ENCODE measurements at regions not wholly inside any gene's neighbourhood (a gene's known extent, or its start where the extent isn't known, plus 50 kb on each side); places are given as distances from the start of the nearest gene placed in this dataset.

DNA sequence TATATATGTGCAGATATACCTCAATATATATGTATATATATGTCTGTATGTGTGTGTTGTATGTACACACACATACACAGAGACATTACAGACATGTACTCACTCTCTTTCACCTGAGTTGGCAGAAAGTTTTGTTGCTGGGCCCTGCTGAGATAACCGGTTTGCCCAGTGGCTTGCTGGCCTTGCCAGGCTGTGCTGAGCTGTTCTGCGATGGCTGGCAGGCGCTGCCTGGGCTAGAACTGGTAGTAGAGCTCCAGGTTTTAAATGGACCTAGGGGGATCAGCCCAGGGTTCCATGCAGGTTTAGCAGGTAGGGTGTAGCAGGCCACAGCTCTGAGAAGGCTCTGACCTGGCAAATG lies 394.3 kb downstream of the GADD45G start:
- H3K9me3 ChIP-seq (ENCODE audit: control insufficient read depth, insufficient read depth, low read depth, low read length), result no peaks in the 10 kb centered on the region
- no peaks in the 10 kb centered on the region for H3K36me3 ChIP-seq (ENCODE audit: control insufficient read depth, insufficient read depth, low read length)
- H3K27ac ChIP-seq (ENCODE audit: low read depth, low read length), result no peak overlapping the region
- H3K4me3 ChIP-seq (ENCODE audit: low read depth, low read length), result no peak overlapping the region
- peaks cover 35% of the 10 kb centered on the region for H3K4me1 ChIP-seq (ENCODE audit: control insufficient read depth, insufficient read depth, low read length)
- no peaks in the 10 kb centered on the region for H3K27me3 ChIP-seq (ENCODE audit: control insufficient read depth, insufficient read depth, low read length)
- H3K9ac ChIP-seq (ENCODE audit: low read length), result no peak overlapping the region

DNA sequence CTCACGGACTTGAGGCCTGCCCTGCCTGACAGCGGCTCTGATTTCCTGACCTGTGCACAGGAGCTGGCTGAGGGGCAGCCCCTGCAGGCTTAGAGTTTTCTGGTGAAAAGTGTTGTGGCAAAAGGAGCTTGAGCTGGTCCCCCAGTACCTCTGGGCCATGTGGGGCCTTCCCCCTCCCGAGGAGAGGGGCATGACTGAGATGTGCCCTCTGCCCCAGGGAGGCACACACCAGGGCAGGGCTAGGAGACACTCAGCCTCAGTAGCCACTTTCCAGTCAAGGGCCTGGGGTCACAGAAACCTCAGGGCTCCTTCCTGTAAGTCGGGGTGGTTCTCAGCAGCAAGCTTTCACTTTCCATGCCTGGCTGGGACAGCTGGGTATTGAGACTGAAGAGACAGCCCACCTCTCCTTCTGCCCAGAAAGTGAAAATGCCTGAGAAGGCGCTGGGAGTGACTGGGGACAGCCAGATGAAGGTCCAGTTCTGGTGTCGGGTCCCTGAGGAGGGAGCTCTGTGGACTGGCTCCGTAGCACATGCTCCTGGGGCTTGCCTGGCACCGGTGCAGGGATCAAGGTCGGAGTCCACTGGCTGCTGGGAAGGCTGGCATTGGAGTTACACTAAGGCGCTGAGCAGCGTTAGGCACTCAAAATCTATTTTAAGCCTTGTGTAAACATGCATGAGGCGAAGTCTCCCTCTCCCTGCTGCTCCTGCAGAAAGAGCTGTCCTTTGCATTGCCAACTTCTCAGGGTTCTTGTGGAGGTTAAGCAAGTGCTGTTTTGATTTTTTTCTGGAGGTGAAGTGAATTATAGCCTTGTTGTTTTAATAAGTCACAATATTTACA lies 394.9 kb downstream of the GADD45G start:
- no peak overlapping the region for H3K27ac ChIP-seq (ENCODE audit: low read depth, low read length)
- H3K4me1 ChIP-seq (ENCODE audit: control insufficient read depth, insufficient read depth, low read length), result peaks cover 29% of the 10 kb centered on the region
- no peaks in the 10 kb centered on the region for H3K27me3 ChIP-seq (ENCODE audit: control insufficient read depth, insufficient read depth, low read length)
- no peaks in the 10 kb centered on the region for H3K36me3 ChIP-seq (ENCODE audit: control insufficient read depth, insufficient read depth, low read length)
- no peaks in the 10 kb centered on the region for H3K9me3 ChIP-seq (ENCODE audit: control insufficient read depth, insufficient read depth, low read depth, low read length)
- H3K4me3 ChIP-seq (ENCODE audit: low read depth, low read length), result no peak overlapping the region
- H3K9ac ChIP-seq (ENCODE audit: low read length), result no peak overlapping the region

- Histone ChIP-seq H3K9me3 (ENCODE audit: control insufficient read depth, insufficient read depth, low read depth, low read length) (peaks cover 4% of the 10 kb centered on the region; the same call in 1 of the 2 replicates), H3K27me3 (ENCODE audit: control insufficient read depth, insufficient read depth, low read length) (no peaks in the 10 kb centered on the region), H3K27ac (ENCODE audit: low read depth, low read length) (no peak overlapping the region), H3K4me3 (ENCODE audit: low read depth, low read length) (no peak overlapping the region), H3K9ac (ENCODE audit: low read length) (no peak overlapping the region), H3K36me3 (ENCODE audit: control insufficient read depth, insufficient read depth, low read length) (no peaks in the 10 kb centered on the region), H3K4me1 (ENCODE audit: control insufficient read depth, insufficient read depth, low read length) (peaks cover 18% of the 10 kb centered on the region)
Observed at GRCh38 chr9:90000925-90001324, 396.1 kb downstream of the GADD45G start.

- H3K4me3 ChIP-seq (ENCODE audit: low read depth, low read length), result no peak overlapping the region
- H3K27me3 ChIP-seq (ENCODE audit: control insufficient read depth, insufficient read depth, low read length), result no peaks in the 10 kb centered on the region
- no peak overlapping the region for H3K27ac ChIP-seq (ENCODE audit: low read depth, low read length)
- peaks cover 4% of the 10 kb centered on the region; the same call in 1 of the 2 replicates for H3K9me3 ChIP-seq (ENCODE audit: control insufficient read depth, insufficient read depth, low read depth, low read length)
- H3K9ac ChIP-seq (ENCODE audit: low read length), result no peak overlapping the region
- peaks cover 17% of the 10 kb centered on the region for H3K4me1 ChIP-seq (ENCODE audit: control insufficient read depth, insufficient read depth, low read length)
- no peaks in the 10 kb centered on the region for H3K36me3 ChIP-seq (ENCODE audit: control insufficient read depth, insufficient read depth, low read length)
Observed at GRCh38 chr9:90001747-90002146, 396.9 kb downstream of the GADD45G start.

DNA sequence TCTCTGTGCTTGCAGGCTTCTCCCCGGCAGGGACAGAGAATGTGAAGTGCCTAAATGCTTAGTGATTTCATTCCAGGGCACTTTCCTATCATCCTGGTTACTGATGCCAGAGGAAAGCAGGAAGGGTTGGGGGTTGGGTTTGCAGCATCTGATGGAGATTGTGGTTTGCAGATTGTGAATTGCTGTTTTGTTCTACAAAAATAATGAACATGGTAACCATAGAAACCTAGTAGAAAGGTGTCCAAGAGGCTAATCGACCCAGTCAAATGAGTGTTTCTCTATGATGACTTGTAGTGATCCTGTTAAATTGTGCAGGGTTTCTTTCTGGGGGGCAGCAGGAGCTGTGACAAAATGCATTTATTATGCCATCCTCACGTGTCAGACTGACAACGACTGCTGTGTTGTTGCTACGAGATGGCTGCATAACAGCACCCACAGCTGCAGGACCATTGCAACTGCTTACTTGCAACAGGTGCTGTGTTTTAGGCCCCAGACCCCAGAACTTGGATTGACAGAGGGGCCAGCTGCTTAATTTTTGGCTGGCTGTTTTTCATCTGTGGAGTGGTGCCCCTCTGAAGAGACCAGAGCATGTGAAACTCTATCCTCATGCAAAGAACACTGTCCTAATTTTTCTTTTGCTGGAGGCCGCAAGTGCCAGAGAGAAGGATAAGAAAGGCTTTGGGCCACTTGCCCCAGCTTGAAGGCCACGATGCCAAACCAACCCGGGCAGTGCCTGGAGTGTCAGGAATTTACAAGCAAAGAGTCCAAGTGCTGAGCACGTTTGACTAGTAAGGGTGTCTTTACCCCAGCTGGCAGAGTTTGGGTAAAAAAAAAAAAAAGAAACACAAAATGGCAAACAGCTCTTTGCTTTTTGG lies 397.8 kb downstream of the GADD45G start:
- Histone ChIP-seq H3K4me3 (ENCODE audit: low read depth, low read length) (no peak overlapping the region), H3K9me3 (ENCODE audit: control insufficient read depth, insufficient read depth, low read depth, low read length) (peaks cover 4% of the 10 kb centered on the region; the same call in 1 of the 2 replicates), H3K9ac (ENCODE audit: low read length) (no peak overlapping the region), H3K4me1 (ENCODE audit: control insufficient read depth, insufficient read depth, low read length) (peaks cover 22% of the 10 kb centered on the region), H3K27ac (ENCODE audit: low read depth, low read length) (no peak overlapping the region), H3K27me3 (ENCODE audit: control insufficient read depth, insufficient read depth, low read length) (no peaks in the 10 kb centered on the region), H3K36me3 (ENCODE audit: control insufficient read depth, insufficient read depth, low read length) (no peaks in the 10 kb centered on the region)

DNA sequence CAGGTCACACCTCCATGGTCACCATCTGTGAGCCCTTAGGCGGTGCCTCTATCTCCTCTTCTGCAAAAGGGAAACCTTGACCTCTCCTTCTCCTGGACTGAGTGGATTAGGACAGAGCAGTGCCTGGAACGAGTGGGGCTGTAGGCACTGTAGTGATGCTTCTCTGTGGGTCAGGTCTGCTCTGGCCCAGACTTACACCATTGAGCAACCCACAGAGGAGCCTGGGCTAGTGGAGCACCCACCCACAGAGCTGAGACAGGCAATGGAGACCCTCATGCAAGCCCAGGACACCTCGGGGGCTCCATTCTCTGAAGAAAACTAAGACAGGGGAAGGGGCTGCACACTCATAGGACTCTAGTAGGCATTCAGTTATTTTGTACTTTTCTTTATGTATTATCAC lies 400.6 kb downstream of the GADD45G start:
- peaks cover 21% of the 10 kb centered on the region for H3K4me1 ChIP-seq (ENCODE audit: control insufficient read depth, insufficient read depth, low read length)
- H3K27ac ChIP-seq (ENCODE audit: low read depth, low read length), result no peak overlapping the region
- no peak overlapping the region for H3K4me3 ChIP-seq (ENCODE audit: low read depth, low read length)
- no peaks in the 10 kb centered on the region for H3K36me3 ChIP-seq (ENCODE audit: control insufficient read depth, insufficient read depth, low read length)
- peaks cover 4% of the 10 kb centered on the region; the same call in 1 of the 2 replicates for H3K9me3 ChIP-seq (ENCODE audit: control insufficient read depth, insufficient read depth, low read depth, low read length)
- no peak overlapping the region for H3K9ac ChIP-seq (ENCODE audit: low read length)
- H3K27me3 ChIP-seq (ENCODE audit: control insufficient read depth, insufficient read depth, low read length), result no peaks in the 10 kb centered on the region

- Histone ChIP-seq H3K4me1 (ENCODE audit: control insufficient read depth, insufficient read depth, low read length) (peaks cover 13% of the 10 kb centered on the region), H3K9me3 (ENCODE audit: control insufficient read depth, insufficient read depth, low read depth, low read length) (peaks cover 6% of the 10 kb centered on the region), H3K4me3 (ENCODE audit: low read depth, low read length) (no peak overlapping the region), H3K27me3 (ENCODE audit: control insufficient read depth, insufficient read depth, low read length) (no peaks in the 10 kb centered on the region), H3K9ac (ENCODE audit: low read length) (no peak overlapping the region), H3K36me3 (ENCODE audit: control insufficient read depth, insufficient read depth, low read length) (no peaks in the 10 kb centered on the region), H3K27ac (ENCODE audit: low read depth, low read length) (no peak overlapping the region)
Observed at GRCh38 chr9:90007516-90008440, 403.0 kb downstream of the GADD45G start.

DNA sequence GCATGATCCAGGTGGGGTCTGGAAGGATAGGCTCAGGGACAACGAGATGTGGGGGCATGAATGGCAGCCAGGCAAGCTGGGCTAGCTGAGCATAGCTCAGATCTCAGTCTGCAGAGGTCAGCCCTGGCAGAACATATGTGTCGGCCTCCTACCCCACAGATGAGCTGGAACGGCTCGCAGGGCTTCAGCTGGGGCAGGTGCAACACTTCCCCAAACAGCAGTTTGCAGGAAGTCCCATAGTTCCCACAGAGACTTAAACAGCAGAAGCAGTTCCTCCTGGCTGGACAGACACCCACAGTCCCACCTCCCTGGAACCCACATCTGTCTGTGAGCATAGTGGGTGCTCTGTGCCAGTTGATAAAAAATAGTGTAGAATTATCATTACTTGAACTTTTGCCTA lies 404.6 kb downstream of the GADD45G start:
- Histone ChIP-seq H3K27ac (ENCODE audit: low read depth, low read length) (no peak overlapping the region), H3K9ac (ENCODE audit: low read length) (no peak overlapping the region), H3K4me3 (ENCODE audit: low read depth, low read length) (no peak overlapping the region), H3K4me1 (ENCODE audit: control insufficient read depth, insufficient read depth, low read length) (peaks cover 13% of the 10 kb centered on the region), H3K36me3 (ENCODE audit: control insufficient read depth, insufficient read depth, low read length) (no peaks in the 10 kb centered on the region), H3K27me3 (ENCODE audit: control insufficient read depth, insufficient read depth, low read length) (no peaks in the 10 kb centered on the region), H3K9me3 (ENCODE audit: control insufficient read depth, insufficient read depth, low read depth, low read length) (peaks cover 6% of the 10 kb centered on the region)

GRCh38 chr9:90010793-90011192 lies 406.0 kb downstream of the GADD45G start:
- H3K36me3 ChIP-seq (ENCODE audit: control insufficient read depth, insufficient read depth, low read length), result no peaks in the 10 kb centered on the region
- H3K9me3 ChIP-seq (ENCODE audit: control insufficient read depth, insufficient read depth, low read depth, low read length), result peaks cover 2% of the 10 kb centered on the region; the same call in 1 of the 2 replicates
- no peak overlapping the region for H3K27ac ChIP-seq (ENCODE audit: low read depth, low read length)
- no peak overlapping the region for H3K9ac ChIP-seq (ENCODE audit: low read length)
- peaks cover 13% of the 10 kb centered on the region for H3K4me1 ChIP-seq (ENCODE audit: control insufficient read depth, insufficient read depth, low read length)
- H3K4me3 ChIP-seq (ENCODE audit: low read depth, low read length), result no peak overlapping the region
- no peaks in the 10 kb centered on the region for H3K27me3 ChIP-seq (ENCODE audit: control insufficient read depth, insufficient read depth, low read length)

DNA sequence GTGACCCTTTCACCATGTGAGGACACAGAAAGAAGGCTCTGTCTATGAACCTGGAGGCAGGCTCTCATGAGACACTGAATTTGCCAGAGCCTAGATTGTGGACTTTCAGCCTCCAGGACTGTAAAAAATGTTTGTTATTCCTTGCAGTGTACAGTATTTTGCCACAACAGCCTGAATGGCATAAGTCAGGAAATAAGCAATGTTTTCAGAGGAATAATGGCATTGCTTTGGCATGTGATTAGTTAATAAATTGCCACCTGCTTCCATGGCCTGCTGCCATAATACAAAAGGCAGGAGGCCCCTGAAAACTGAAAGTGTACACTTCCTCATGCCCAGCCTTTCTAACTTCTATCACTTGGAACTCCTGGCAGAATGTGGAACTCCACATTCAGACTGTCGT lies 408.1 kb downstream of the GADD45G start:
- Histone ChIP-seq H3K4me3 (ENCODE audit: low read depth, low read length) (no peak overlapping the region), H3K9ac (ENCODE audit: low read length) (no peak overlapping the region), H3K9me3 (ENCODE audit: control insufficient read depth, insufficient read depth, low read depth, low read length) (peaks cover 2% of the 10 kb centered on the region; the same call in 1 of the 2 replicates), H3K27me3 (ENCODE audit: control insufficient read depth, insufficient read depth, low read length) (no peaks in the 10 kb centered on the region), H3K27ac (ENCODE audit: low read depth, low read length) (no peak overlapping the region), H3K36me3 (ENCODE audit: control insufficient read depth, insufficient read depth, low read length) (no peaks in the 10 kb centered on the region), H3K4me1 (ENCODE audit: control insufficient read depth, insufficient read depth, low read length) (peaks cover 5% of the 10 kb centered on the region)

All from HUES6 (cell line).